ENCODE measurements at regions not wholly inside any gene's neighbourhood (a gene's known extent, or its start where the extent isn't known, plus 50 kb on each side); places are given as distances from the start of the nearest gene placed in this dataset.
"Not testable (repeated sequence)": the region's sequence is repeated elsewhere in the genome, so short reads cannot be mapped to it uniquely, and the experiment has no call there.

- no peak overlapping the region for H3K27ac Mint-ChIP-seq
- DNase-seq (no peak), ATAC-seq (no peak)
- H3K4me1 Mint-ChIP-seq = no peaks in the 10 kb centered on the region
- no peaks in the 10 kb centered on the region for H3K9me3 Mint-ChIP-seq
- no peaks in the 10 kb centered on the region for H3K36me3 Mint-ChIP-seq (ENCODE audit: low read depth)
- H3K27me3 Mint-ChIP-seq = no peaks in the 10 kb centered on the region
- H3K4me3 Mint-ChIP-seq = no peak overlapping the region
Measured at GRCh38 chr15:35933531-35933930, 387.6 kb upstream of the DPH6 start.

GRCh38 chr15:35934383-35935049, 388.6 kb upstream of the DPH6 start:
- ATAC-seq = no peak
- DNase-seq = no peak
- H3K4me1 Mint-ChIP-seq = no peaks in the 10 kb centered on the region
- H3K4me3 Mint-ChIP-seq = no peak overlapping the region
- no peaks in the 10 kb centered on the region for H3K27me3 Mint-ChIP-seq
- no peak overlapping the region for H3K27ac Mint-ChIP-seq
- H3K9me3 Mint-ChIP-seq = no peaks in the 10 kb centered on the region
- no peaks in the 10 kb centered on the region for H3K36me3 Mint-ChIP-seq (ENCODE audit: low read depth)

GRCh38 chr15:35936284-35936683, 390.3 kb upstream of the DPH6 start:
- H3K4me1 Mint-ChIP-seq = no peaks in the 10 kb centered on the region
- H3K27ac Mint-ChIP-seq = no peak overlapping the region
- no peaks in the 10 kb centered on the region for H3K36me3 Mint-ChIP-seq (ENCODE audit: low read depth)
- no peaks in the 10 kb centered on the region for H3K27me3 Mint-ChIP-seq
- ATAC-seq = no peak
- peaks cover 4% of the 10 kb centered on the region for H3K9me3 Mint-ChIP-seq
- no peak for DNase-seq
- no peak overlapping the region for H3K4me3 Mint-ChIP-seq

GRCh38 chr15:35937380-35937779, 391.4 kb upstream of the DPH6 start:
- H3K36me3 Mint-ChIP-seq (ENCODE audit: low read depth) = no peaks in the 10 kb centered on the region
- H3K27ac Mint-ChIP-seq = no peak overlapping the region
- H3K27me3 Mint-ChIP-seq = no peaks in the 10 kb centered on the region
- no peak for DNase-seq
- H3K4me1 Mint-ChIP-seq = no peaks in the 10 kb centered on the region
- H3K4me3 Mint-ChIP-seq = no peak overlapping the region
- H3K9me3 Mint-ChIP-seq = peaks cover 4% of the 10 kb centered on the region
- no peak for ATAC-seq

GRCh38 chr15:35944945-35945585, 399.1 kb upstream of the DPH6 start:
- peaks cover 9% of the 10 kb centered on the region for H3K9me3 Mint-ChIP-seq
- no peaks in the 10 kb centered on the region for H3K4me1 Mint-ChIP-seq
- no peak overlapping the region for H3K4me3 Mint-ChIP-seq
- no peaks in the 10 kb centered on the region for H3K27me3 Mint-ChIP-seq
- H3K36me3 Mint-ChIP-seq (ENCODE audit: low read depth) = no peaks in the 10 kb centered on the region
- DNase-seq (no peak), ATAC-seq (no peak)
- no peak overlapping the region for H3K27ac Mint-ChIP-seq

- Mint-ChIP-seq H3K4me3 (no peak overlapping the region), H3K9me3 (peaks cover under 1% of the 10 kb centered on the region), H3K4me1 (no peaks in the 10 kb centered on the region), H3K27ac (no peak overlapping the region), H3K27me3 (no peaks in the 10 kb centered on the region), H3K36me3 (ENCODE audit: low read depth) (no peaks in the 10 kb centered on the region)
- no peak for ATAC-seq
- DNase-seq = no peak
Measured at GRCh38 chr15:35953424-35953823, 407.5 kb upstream of the DPH6 start.

GRCh38 chr15:35956056-35956455, 410.1 kb upstream of the DPH6 start:
- Mint-ChIP-seq H3K36me3 (ENCODE audit: low read depth) (no peaks in the 10 kb centered on the region), H3K27me3 (no peaks in the 10 kb centered on the region), H3K27ac (no peak overlapping the region), H3K9me3 (no peaks in the 10 kb centered on the region), H3K4me1 (no peaks in the 10 kb centered on the region), H3K4me3 (no peak overlapping the region)
- DNase-seq (no peak), ATAC-seq (no peak)

GRCh38 chr15:35958021-35958420, 412.1 kb upstream of the DPH6 start:
- DNase-seq = no peak
- H3K9me3 Mint-ChIP-seq = no peaks in the 10 kb centered on the region
- H3K27ac Mint-ChIP-seq = no peak overlapping the region
- no peaks in the 10 kb centered on the region for H3K36me3 Mint-ChIP-seq (ENCODE audit: low read depth)
- no peak for ATAC-seq
- H3K27me3 Mint-ChIP-seq = no peaks in the 10 kb centered on the region
- H3K4me3 Mint-ChIP-seq = no peak overlapping the region
- H3K4me1 Mint-ChIP-seq = no peaks in the 10 kb centered on the region

GRCh38 chr15:35958975-35959374, 413.0 kb upstream of the DPH6 start:
- DNase-seq (no peak), ATAC-seq (no peak)
- Mint-ChIP-seq H3K27me3 (no peaks in the 10 kb centered on the region), H3K4me3 (no peak overlapping the region), H3K36me3 (ENCODE audit: low read depth) (no peaks in the 10 kb centered on the region), H3K4me1 (no peaks in the 10 kb centered on the region), H3K9me3 (no peaks in the 10 kb centered on the region), H3K27ac (no peak overlapping the region)

GRCh38 chr15:35963326-35963725, 417.4 kb upstream of the DPH6 start:
- Mint-ChIP-seq H3K36me3 (ENCODE audit: low read depth) (no peaks in the 10 kb centered on the region), H3K4me1 (no peaks in the 10 kb centered on the region), H3K27ac (no peak overlapping the region), H3K4me3 (no peak overlapping the region), H3K9me3 (no peaks in the 10 kb centered on the region), H3K27me3 (no peaks in the 10 kb centered on the region)
- no peak for ATAC-seq
- no peak for DNase-seq

- H3K27ac Mint-ChIP-seq = no peak overlapping the region
Measured at GRCh38 chr15:35966781-35967180, 420.8 kb upstream of the DPH6 start.

GRCh38 chr15:35967968-35968367, 422.0 kb upstream of the DPH6 start:
- not testable (repeated sequence) for H3K4me3 Mint-ChIP-seq, H3K27ac Mint-ChIP-seq

More at GRCh38 chr15:35966781-35967180, 420.8 kb upstream of the DPH6 start:
- no peak for DNase-seq
- Mint-ChIP-seq H3K36me3 (ENCODE audit: low read depth) (no peaks in the 10 kb centered on the region), H3K4me3 (no peak overlapping the region), H3K4me1 (no peaks in the 10 kb centered on the region), H3K27me3 (no peaks in the 10 kb centered on the region), H3K9me3 (no peaks in the 10 kb centered on the region)
- ATAC-seq = no peak

GRCh38 chr15:35973029-35973428, 427.1 kb upstream of the DPH6 start:
- no peaks in the 10 kb centered on the region for H3K4me1 Mint-ChIP-seq
- H3K27me3 Mint-ChIP-seq = no peaks in the 10 kb centered on the region
- H3K27ac Mint-ChIP-seq = no peak overlapping the region
- no peak for DNase-seq
- ATAC-seq = no peak
- H3K9me3 Mint-ChIP-seq = no peaks in the 10 kb centered on the region
- H3K36me3 Mint-ChIP-seq (ENCODE audit: low read depth) = no peaks in the 10 kb centered on the region
- H3K4me3 Mint-ChIP-seq = no peak overlapping the region

More at GRCh38 chr15:35967968-35968367, 422.0 kb upstream of the DPH6 start:
- not testable (repeated sequence) for ATAC-seq; H3K36me3 Mint-ChIP-seq (ENCODE audit: low read depth); H3K9me3 Mint-ChIP-seq; H3K27me3 Mint-ChIP-seq; DNase-seq; H3K4me1 Mint-ChIP-seq

GRCh38 chr15:35974052-35974451, 428.1 kb upstream of the DPH6 start:
- ATAC-seq (no peak), DNase-seq (no peak)
- Mint-ChIP-seq H3K27ac (no peak overlapping the region), H3K4me3 (no peak overlapping the region), H3K27me3 (no peaks in the 10 kb centered on the region), H3K9me3 (no peaks in the 10 kb centered on the region), H3K4me1 (no peaks in the 10 kb centered on the region), H3K36me3 (ENCODE audit: low read depth) (no peaks in the 10 kb centered on the region)

- DNase-seq (no peak), ATAC-seq (no peak)
- Mint-ChIP-seq H3K36me3 (ENCODE audit: low read depth) (no peaks in the 10 kb centered on the region), H3K27me3 (no peaks in the 10 kb centered on the region), H3K4me1 (no peaks in the 10 kb centered on the region), H3K4me3 (no peak overlapping the region), H3K27ac (no peak overlapping the region), H3K9me3 (no peaks in the 10 kb centered on the region)
Measured at GRCh38 chr15:35975941-35976340, 430.0 kb upstream of the DPH6 start.

Data from activated naive CD8-positive, alpha-beta T cell treated with anti-CD3 and anti-CD28 coated beads, Interleukin-2, amount 50 U/mL, for 24 hours (primary cell).